Suprapubic skin (tissue), 4 donors: ENCODE measurements at regions not wholly inside any gene's neighbourhood (a gene's known extent, or its start where the extent isn't known, plus 50 kb on each side); places are given as distances from the start of the nearest gene placed in this dataset.

Source experiments
- CTCF ChIP-seq, 2 donors: fragments of 200-600 bp in 1 of 2; fragments of 450-650 bp in 1 of 2; sonication (generic) in 1 of 2; IDR thresholded peaks; one replicate each; pipeline ENCODE4 v1.5.1; 2016 to 2019; ENCODE audit warnings: antibody characterized with exemption in 2 of 2, mild to moderate bottlenecking in 1 of 2, moderate library complexity in 1 of 2
- POLR2A ChIP-seq, 2 donors: fragments of 450-650 bp; IDR thresholded peaks; one replicate each; pipeline ENCODE4 v1.6.1; 2017; ENCODE audit warnings: antibody characterized with exemption in 2 of 2, mild to moderate bottlenecking in 2 of 2, moderate library complexity in 2 of 2
- POLR2AphosphoS5 ChIP-seq, 3 donors: sonication (generic); formaldehyde crosslinking; IDR thresholded peaks; one replicate each; pipeline ENCODE4 v1.6.1; 2017; ENCODE audit warnings: antibody characterized with exemption in 3 of 3

GRCh38 chr10:42488416-42488815 is 150.0 kb downstream of the ZNF33B start:
- TF ChIP-seq POLR2A (IDR thresholded peaks at IDR 0.05), result no peak
- no peak for TF ChIP-seq CTCF (IDR thresholded peaks at IDR 0.05)
- no peak for TF ChIP-seq POLR2AphosphoS5 (IDR thresholded peaks at IDR 0.05)
